ENCODE measurements at regions not wholly inside any gene's neighbourhood (a gene's known extent, or its start where the extent isn't known, plus 50 kb on each side); places are given as distances from the start of the nearest gene placed in this dataset.
A peak's percentile ranks its signal among the peaks of the same experiment; 100 is the strongest.
"Not testable (repeated sequence)": the region's sequence is repeated elsewhere in the genome, so short reads cannot be mapped to it uniquely, and the experiment has no call there.

DNA sequence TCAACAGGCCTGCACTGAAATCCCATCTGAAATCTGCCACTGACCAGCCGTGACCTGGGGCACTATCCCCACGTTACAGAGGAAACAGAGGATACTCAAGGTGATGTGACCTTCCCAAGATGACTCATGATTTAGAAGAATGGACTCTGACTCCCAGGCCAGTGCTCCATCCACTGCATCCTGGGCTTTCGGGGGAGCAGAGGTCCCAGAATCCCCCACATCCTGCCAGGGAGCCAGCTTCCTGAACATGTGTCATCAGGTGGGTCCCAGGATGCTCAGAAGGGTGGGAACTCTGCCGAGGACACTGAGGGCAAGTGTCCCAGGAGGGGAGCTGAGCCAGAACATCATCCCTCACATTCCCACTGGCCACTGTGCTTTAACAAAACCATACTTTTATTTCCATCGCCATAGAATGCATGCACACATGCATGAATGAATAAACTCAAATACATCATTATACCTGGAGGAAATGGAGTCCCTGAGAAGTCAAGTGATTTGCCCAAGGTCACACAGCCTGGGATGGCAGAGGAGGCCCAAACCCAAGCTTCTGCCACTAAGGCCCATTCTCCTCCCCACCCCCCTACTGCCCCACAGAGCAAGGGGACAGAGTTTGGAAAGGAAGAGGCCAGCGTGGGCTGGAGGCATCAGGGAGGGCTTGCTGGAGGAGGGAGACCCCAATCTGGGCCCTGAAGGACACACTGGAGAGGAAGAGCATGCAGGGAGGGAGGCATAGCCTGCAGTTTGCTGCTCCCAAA is 189.4 kb downstream of the MATN1 start:
- no peak for DNase-seq (ENCODE audit: low read depth in 2 of 2)

DNA sequence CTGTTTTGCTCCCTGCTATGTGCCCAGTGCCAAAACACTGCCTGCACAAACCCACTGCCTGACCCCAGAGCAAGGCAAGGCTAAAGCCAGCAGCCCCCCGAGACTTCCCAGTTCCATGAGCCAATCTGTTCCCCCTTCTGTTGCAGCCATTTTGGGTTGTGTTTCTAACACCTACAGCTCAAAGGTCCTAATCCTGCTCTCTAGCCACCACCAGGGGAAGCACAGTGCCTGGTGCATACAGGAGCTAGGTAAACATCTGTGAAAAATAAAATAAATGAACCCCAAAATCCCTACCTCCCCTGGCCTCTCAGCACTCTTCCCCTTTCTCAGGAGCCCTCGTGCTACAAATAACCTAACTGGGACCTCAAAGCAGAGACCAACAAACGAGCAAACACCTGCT is 190.2 kb downstream of the MATN1 start:
- DNase-seq (ENCODE audit: low read depth in 2 of 2) = no peak

GRCh38 chr1:30532621-30533020 is 190.8 kb downstream of the MATN1 start:
- no peak for DNase-seq (ENCODE audit: low read depth in 2 of 2)

- DNase-seq (ENCODE audit: low read depth in 2 of 2) = peak; percentile 8 to 49
These were observed 195.8 kb downstream of the MATN1 start for GRCh38 chr1:30527511-30528140.

GRCh38 chr1:30526652-30527345 is 196.6 kb downstream of the MATN1 start:
- DNase-seq (ENCODE audit: low read depth in 2 of 2) = no peak

DNA sequence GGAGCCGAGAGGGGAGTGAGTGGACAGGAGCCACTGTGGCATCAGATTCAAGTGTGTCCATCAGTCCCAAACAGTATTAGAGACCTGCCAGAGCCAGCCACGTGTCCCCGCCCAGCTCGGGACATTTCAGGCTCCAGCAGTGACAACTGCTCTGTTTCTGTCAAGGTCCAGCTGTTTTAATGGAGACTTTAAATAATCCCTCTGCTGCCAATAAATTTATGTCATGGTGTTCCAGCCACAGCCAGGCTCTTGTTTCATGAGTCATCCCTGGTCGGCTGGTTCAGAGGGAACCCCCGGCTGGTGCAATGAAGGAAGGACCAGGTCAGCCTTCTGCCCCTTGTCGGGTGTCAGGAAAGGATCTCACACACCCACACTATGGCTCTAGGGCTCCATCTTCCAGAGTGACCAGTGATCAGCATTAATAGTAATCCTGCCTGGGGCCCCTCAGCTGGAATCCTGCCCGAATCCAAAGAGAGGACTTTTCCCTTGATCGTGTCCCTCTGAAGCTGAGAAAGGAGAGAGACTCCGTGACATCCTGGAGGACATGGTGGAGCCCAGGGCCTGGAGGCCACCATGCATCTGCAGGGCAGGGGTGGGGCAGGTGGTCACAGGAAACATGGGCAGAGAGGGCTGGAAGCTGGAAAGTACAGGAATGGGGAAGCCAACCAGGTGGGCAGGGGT is 197.3 kb downstream of the MATN1 start:
- peak; percentile 44 to 69 for DNase-seq (ENCODE audit: low read depth in 2 of 2)

DNA sequence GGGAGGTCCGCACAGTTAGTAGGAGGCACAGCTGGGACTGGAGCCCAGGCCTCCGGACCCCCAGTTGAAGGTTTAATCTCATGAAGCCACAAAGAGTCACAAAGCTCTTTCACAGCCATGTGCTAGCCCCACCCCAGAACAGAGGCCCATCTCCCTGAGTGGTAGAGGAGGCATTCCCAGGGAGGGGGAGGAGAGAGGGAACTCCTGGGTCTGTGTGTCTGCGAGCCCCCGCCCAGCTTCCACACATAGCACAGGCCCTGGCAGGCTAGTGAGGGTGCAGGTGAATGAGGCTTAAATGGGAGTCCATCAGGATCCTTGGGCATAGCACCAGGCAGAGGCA is 197.8 kb downstream of the MATN1 start:
- no peak for DNase-seq (ENCODE audit: low read depth in 2 of 2)

GRCh38 chr1:30524840-30525617 is 198.4 kb downstream of the MATN1 start:
- DNase-seq (ENCODE audit: low read depth in 2 of 2) = no peak

- DNase-seq (ENCODE audit: low read depth in 2 of 2) = not testable (repeated sequence)
These were observed 199.3 kb downstream of the MATN1 start for GRCh38 chr1:30524025-30524555.

DNA sequence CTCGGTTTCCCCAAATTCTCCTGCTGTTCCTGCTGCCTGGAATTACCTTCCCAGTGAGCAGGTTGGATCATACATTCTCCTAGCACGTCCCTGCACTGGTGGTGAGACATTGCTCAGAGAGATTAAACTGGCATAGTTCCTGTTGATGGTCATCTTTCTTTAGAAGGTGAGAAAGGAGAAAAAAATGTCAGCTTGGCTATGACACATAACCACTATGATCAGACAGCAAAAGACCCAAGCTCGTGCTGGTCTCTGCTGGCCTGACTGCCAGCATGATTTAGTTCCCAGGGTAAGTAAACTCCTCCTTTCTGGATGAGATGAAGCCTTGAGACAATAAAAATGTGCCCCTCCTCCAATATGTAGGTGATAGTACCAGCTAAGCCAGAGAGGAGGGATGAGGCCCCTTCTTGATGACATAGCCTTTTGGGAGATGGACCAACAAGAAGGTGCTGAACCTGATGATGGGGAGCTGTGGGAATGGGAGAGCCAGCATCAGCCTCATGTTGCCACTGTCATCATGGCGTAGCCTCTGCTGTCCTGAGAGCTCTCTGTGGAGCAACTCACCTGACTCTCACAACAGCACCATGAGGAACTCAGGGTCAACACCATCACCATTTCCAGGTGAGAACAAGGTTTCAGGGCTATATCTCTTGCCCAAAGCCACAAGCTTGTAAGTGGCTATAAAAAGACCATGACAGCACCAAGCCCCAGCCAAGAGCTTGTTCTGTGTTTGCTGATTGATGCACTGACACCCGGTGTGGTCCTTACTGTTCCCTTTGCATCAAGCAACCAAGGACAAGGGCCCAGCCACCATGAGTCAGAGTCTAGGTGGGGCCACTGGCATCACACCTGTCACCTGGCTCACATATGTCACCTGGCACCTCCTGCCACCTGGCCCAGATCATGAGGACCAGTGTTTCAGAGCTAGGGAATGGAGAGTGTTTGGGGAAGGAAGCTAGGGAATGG is 200.0 kb downstream of the MATN1 start:
- DNase-seq (ENCODE audit: low read depth in 2 of 2) = no peak

- peak in 1 of 2 donors; percentile 2 for DNase-seq (ENCODE audit: low read depth in 2 of 2)
These were observed 201.1 kb downstream of the MATN1 start for GRCh38 chr1:30522031-30523004.

GRCh38 chr1:30521261-30521865 is 202.0 kb downstream of the MATN1 start:
- no peak for DNase-seq (ENCODE audit: low read depth in 2 of 2)

GRCh38 chr1:30520476-30520875 is 202.9 kb downstream of the MATN1 start:
- no peak for DNase-seq (ENCODE audit: low read depth in 2 of 2)

DNA sequence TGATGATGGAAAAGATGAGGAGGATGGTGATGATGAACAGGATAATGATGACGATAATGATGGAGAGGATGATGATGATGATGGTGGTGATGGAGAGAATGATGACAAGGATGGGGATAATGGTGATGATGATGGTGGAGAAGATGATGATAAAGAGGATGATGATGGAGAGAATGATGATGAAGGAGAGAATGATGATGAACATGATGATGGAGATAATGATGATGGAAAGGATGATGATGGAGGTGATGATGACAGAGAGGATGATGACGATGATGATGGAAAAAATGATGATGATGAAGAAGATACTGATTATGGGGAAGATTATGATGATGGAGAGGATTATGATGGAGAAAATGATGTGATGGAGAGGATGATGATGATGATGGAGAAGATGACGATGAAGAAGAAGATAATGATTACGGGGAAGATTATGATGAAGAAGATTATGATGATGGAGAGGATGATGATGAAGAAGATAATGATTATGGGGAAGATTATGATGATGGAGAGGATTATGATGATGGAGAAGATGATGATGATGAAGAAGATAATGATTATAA is 204.1 kb downstream of the MATN1 start:
- DNase-seq (ENCODE audit: low read depth in 2 of 2) = no peak

DNA sequence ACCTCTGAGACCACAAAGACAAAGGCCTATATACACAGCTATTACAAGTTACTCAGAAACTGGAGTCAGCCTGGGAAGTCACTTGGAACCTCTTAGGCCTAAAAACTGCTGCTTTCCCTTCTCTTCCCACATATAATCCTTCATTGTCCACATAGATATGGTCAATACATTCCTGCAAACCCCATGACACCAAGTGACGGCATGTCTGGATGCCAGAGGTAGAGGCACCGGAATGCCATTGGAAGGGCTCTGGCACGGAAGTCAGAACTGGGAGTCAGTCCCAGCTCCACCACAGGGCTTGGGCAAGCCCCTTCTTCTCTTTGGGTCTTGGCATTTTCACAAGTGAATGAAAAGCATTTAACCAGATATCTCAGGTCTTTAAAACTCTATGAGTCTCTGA is 204.7 kb downstream of the MATN1 start:
- DNase-seq (ENCODE audit: low read depth in 2 of 2) = no peak

DNA sequence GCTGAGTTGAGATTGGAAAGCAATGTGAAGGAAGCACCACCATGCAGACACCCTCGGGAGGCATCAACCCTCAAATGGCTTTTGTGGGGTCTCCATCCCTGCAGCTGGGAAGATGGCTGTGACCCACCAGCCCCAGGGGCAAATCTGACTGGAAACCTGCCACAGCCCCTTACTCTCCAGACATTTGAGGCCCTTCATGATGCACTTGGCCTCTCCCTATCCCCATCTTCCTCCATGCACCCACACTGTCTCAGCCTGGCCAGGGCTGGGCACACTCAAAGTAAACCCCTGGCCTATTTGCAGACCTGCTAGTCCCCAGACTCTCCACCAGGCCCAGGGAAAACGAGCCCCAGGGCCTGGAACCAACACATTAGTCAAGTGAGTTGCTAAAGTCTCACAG is 205.2 kb downstream of the MATN1 start:
- DNase-seq (ENCODE audit: low read depth in 2 of 2) = no peak

DNA sequence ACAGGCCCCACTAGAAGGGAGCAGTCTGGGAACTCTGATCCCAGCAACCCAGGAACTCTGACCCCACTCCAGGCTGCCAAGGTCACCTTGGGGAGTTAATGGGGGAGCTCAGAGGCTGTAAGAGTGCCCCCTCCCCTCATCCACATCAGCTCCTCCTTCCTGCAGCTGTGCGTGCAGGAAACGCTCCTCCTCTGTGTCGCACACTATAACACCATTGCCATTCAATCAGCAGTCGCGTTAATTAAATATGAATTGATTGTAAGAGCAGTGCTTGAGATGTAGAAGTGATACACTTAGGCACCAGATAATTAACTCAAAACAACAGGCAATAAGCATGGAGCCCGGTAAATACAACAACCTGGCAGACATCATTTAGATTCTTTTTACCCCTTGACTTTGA is 205.7 kb downstream of the MATN1 start:
- DNase-seq (ENCODE audit: low read depth in 2 of 2) = not testable (repeated sequence)

- DNase-seq (ENCODE audit: low read depth in 2 of 2) = not testable (repeated sequence)
These were observed 206.1 kb downstream of the MATN1 start for GRCh38 chr1:30517241-30517640.

All from lung microvascular endothelial cell (primary cell).